Transverse colon (tissue), 4 donors: ENCODE measurements at regions not wholly inside any gene's neighbourhood (a gene's known extent, or its start where the extent isn't known, plus 50 kb on each side); places are given as distances from the start of the nearest gene placed in this dataset.

Source experiments
- EP300 ChIP-seq: sonication (generic); formaldehyde crosslinking; IDR thresholded peaks from one replicate; pipeline ENCODE4 v1.6.1; 2017; ENCODE audit warnings: antibody characterized with exemption, low read depth
- POLR2A ChIP-seq: fragments of 450-650 bp; IDR thresholded peaks from one replicate; pipeline ENCODE4 v1.6.1; 2016; ENCODE audit warnings: antibody characterized with exemption, mild to moderate bottlenecking, moderate library complexity
- POLR2AphosphoS5 ChIP-seq, 3 donors: sonication (generic); formaldehyde crosslinking; IDR thresholded peaks; one replicate each; pipeline ENCODE4 v1.6.1; 2016; ENCODE audit warnings: antibody characterized with exemption in 3 of 3
- TF ChIP-seq, protein P1 (sequence below), 5 experiments: fragments of 200-600 bp in 3 of 5; fragments of 450-650 bp in 2 of 5; sonication (generic) in 3 of 5; IDR thresholded peaks; 1 replicate in 2 of 5; 2 replicates in 3 of 5; pipeline ENCODE4 v1.5.1; 2016 to 2017; ENCODE audit warnings: antibody characterized with exemption in 5 of 5, inconsistent platforms in 3 of 5, mild to moderate bottlenecking in 2 of 5, moderate library complexity in 1 of 5

DNA sequence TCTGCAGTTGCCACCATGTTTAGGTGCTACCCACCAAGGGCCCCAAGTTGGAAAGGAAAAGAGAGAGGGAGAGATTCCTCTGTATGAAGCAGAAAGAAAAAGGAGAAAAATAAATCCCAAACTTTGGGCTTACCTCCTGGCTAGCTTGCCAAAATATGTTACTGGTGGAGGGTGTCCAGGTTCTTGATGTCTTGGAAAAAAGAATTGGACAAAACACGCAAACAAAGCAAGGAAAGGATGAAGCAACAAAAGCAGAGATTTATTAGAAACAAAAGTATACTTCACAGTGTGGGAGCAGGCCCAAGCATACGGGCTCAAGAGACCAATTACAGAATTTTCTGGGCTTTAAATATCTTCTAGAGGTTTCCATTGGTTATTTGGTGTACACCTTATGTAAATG, 204.5 kb upstream of the LRRC7 start:
- TF ChIP-seq POLR2A (no peak), POLR2AphosphoS5 (IDR thresholded peaks at IDR 0.05) (no peak), EP300 (no peak)
- TF ChIP-seq, protein P1, sequence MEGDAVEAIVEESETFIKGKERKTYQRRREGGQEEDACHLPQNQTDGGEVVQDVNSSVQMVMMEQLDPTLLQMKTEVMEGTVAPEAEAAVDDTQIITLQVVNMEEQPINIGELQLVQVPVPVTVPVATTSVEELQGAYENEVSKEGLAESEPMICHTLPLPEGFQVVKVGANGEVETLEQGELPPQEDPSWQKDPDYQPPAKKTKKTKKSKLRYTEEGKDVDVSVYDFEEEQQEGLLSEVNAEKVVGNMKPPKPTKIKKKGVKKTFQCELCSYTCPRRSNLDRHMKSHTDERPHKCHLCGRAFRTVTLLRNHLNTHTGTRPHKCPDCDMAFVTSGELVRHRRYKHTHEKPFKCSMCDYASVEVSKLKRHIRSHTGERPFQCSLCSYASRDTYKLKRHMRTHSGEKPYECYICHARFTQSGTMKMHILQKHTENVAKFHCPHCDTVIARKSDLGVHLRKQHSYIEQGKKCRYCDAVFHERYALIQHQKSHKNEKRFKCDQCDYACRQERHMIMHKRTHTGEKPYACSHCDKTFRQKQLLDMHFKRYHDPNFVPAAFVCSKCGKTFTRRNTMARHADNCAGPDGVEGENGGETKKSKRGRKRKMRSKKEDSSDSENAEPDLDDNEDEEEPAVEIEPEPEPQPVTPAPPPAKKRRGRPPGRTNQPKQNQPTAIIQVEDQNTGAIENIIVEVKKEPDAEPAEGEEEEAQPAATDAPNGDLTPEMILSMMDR (IDR thresholded peaks at IDR 0.05), result no peak
